ENCODE measurements at regions not wholly inside any gene's neighbourhood (a gene's known extent, or its start where the extent isn't known, plus 50 kb on each side); places are given as distances from the start of the nearest gene placed in this dataset.
A peak's percentile ranks its signal among the peaks of the same experiment; 100 is the strongest.
"Not testable (repeated sequence)": the region's sequence is repeated elsewhere in the genome, so short reads cannot be mapped to it uniquely, and the experiment has no call there.

- DNase-seq (ENCODE audit: low spot score), result not testable (repeated sequence)
Observed at GRCh38 chr2:76697439-76697838, 824.7 kb downstream of the LRRTM4 start.

GRCh38 chr2:76692908-76693307 is 829.3 kb downstream of the LRRTM4 start:
- no peak for DNase-seq (ENCODE audit: low spot score)

GRCh38 chr2:76688732-76689131 is 833.4 kb downstream of the LRRTM4 start:
- no peak for DNase-seq (ENCODE audit: low spot score)

GRCh38 chr2:76687923-76688322 is 834.3 kb downstream of the LRRTM4 start:
- DNase-seq (ENCODE audit: low spot score), result no peak

GRCh38 chr2:76684756-76685155 is 837.4 kb downstream of the LRRTM4 start:
- peak; percentile 38 for DNase-seq (ENCODE audit: low spot score)

GRCh38 chr2:76679025-76679396 is 843.2 kb downstream of the LRRTM4 start:
- DNase-seq (ENCODE audit: low spot score), result no peak

- DNase-seq (ENCODE audit: low spot score), result no peak
Observed at GRCh38 chr2:76678383-76679024, 843.7 kb downstream of the LRRTM4 start.

- DNase-seq (ENCODE audit: low spot score), result no peak
Observed at GRCh38 chr2:76675212-76675611, 847.0 kb downstream of the LRRTM4 start.

GRCh38 chr2:76672798-76673197 is 849.4 kb downstream of the LRRTM4 start:
- no peak for DNase-seq (ENCODE audit: low spot score)

GRCh38 chr2:76669966-76670465 is 852.2 kb downstream of the LRRTM4 start:
- DNase-seq (ENCODE audit: low spot score), result no peak

GRCh38 chr2:76668279-76668678 is 853.9 kb downstream of the LRRTM4 start:
- no peak for DNase-seq (ENCODE audit: low spot score)

- DNase-seq (ENCODE audit: low spot score), result no peak
Observed at GRCh38 chr2:76667821-76668271, 854.3 kb downstream of the LRRTM4 start.

GRCh38 chr2:76642129-76642528 is 880.0 kb downstream of the LRRTM4 start:
- no peak for DNase-seq (ENCODE audit: low spot score)

GRCh38 chr2:76641506-76641905 is 880.7 kb downstream of the LRRTM4 start:
- no peak for DNase-seq (ENCODE audit: low spot score)

- peak; percentile 71 for DNase-seq (ENCODE audit: low spot score)
Observed at GRCh38 chr2:76640905-76641304, 881.3 kb downstream of the LRRTM4 start.

GRCh38 chr2:76639171-76639680 is 883.0 kb downstream of the LRRTM4 start:
- DNase-seq (ENCODE audit: low spot score), result no peak

GRCh38 chr2:76633276-76633921 is 888.8 kb downstream of the LRRTM4 start:
- no peak for DNase-seq (ENCODE audit: low spot score)

GRCh38 chr2:76625101-76625500 is 897.1 kb downstream of the LRRTM4 start:
- no peak for DNase-seq (ENCODE audit: low spot score)

- DNase-seq (ENCODE audit: low spot score), result no peak
Observed at GRCh38 chr2:76613330-76613729, 902.6 kb upstream of the GCFC2 start.

- no peak for DNase-seq (ENCODE audit: low spot score)
Observed at GRCh38 chr2:76612764-76613163, 902.0 kb upstream of the GCFC2 start.

GRCh38 chr2:76610451-76610850 is 899.7 kb upstream of the GCFC2 start:
- DNase-seq (ENCODE audit: low spot score), result no peak

GRCh38 chr2:76599732-76600368 is 889.1 kb upstream of the GCFC2 start:
- DNase-seq (ENCODE audit: low spot score), result peak; percentile 91

- DNase-seq (ENCODE audit: low spot score), result no peak
Observed at GRCh38 chr2:76584474-76584873, 873.8 kb upstream of the GCFC2 start.
